ENCODE measurements at regions not wholly inside any gene's neighbourhood (a gene's known extent, or its start where the extent isn't known, plus 50 kb on each side); places are given as distances from the start of the nearest gene placed in this dataset.
"Not testable (repeated sequence)": the region's sequence is repeated elsewhere in the genome, so short reads cannot be mapped to it uniquely, and the experiment has no call there.

DNA sequence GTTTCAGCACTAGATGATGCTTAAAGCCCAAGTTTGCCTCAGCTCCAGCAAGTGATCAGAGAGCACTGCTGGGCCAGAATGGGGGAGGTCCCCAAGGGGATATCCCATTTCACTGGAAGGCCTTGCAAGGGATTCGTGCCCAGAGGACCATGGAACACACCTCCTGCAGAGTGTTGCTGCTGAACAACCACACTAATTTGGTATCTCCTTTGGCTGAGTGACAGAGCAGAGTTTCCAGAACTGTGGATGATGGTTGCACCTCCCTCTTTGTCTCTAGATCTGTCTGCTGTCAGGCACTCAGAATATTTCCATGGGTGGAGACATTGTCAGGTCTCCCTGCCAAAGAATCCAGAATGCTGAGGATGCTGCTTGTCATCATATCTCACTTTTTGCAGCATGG, 484.8 kb upstream of the NETO1 start:
- no peak for DNase-seq (ENCODE audit: low read depth in 2 of 3, low spot score in 1 of 3)

DNA sequence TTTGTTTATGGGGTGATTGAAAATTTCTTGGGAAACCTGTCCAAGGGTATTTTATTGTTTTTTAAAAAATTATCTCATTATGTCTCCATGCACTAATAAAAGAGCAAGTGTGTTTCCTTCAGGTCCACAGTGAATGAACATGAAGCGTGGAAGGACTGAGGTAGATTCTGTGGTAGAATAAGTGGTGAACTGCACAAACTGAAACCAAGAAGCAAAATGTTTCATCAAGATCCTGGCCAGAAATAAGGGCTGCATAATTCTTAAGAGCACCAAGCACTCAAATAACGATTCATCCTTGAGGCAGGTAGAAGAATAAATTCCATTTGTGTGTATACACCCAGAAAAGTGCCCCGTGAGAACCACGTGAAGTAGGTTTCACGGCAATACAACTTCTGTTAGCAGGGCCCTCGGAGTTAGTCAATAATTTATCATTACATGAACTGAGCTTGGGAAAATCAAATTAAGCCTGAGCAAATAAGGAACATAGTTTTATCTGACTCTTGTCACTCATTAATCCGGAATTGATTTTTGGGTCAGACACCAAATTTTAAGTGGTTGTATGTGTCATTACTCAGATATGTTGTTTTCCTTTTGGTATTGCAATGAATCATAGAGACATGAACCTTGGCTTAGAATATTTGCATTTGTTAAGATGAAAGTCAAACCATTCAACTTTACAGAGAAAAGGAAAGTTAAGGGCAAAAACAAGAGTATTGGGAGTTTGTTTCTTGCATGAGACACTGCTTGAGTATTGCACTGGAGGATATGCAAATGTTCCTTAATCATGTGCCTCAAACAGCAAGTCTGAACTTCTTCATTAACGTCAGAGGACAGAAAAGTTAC, 472.6 kb upstream of the NETO1 start:
- no peak for DNase-seq (ENCODE audit: low read depth in 2 of 3, low spot score in 1 of 3)

DNA sequence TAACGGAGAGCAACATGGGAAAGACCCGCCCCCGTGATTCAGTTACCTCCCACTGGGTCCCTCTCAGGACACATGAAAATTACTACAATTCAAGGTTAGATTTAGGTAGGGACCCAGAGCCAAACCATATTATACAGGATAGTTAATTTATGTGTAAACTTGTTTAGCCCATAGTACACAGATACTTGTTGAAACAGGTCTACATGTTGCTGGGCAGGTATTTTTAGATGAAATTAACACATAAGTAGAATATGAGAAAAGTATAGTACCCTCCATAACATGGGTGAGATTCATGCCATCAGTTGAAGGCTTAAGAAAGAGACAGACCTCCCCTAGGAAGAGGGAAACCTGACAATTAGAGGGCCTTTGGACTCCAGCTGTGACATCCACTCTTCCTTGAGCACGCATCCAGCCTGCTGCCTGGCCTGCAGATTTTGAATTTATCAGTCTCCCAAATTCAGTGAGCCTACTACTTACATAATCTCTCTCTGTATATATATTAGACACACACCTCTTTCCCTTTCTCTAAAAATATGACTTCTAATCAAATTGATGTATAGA, 463.5 kb upstream of the NETO1 start:
- DNase-seq (ENCODE audit: low read depth in 2 of 3, low spot score in 1 of 3): no peak

DNA sequence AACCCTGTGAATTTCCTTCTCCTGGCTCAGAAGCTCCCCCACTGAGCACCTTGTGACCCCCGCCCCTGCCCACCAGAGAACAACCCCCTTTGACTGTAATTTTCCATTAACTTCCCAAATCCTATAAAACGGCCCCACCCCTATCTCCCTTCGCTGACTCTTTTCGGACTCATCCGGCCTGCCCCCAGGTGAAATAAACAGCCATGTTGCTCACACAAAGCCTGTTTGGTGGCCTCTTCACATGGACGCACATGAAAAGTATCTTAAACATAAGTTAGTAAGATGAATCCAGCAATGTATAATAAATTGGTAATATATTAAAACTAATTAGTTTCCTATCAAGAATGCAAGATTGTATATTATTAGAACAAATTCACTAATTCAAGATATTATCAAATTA, 462.3 kb upstream of the NETO1 start:
- not testable (repeated sequence) for DNase-seq (ENCODE audit: low read depth in 2 of 3, low spot score in 1 of 3)

DNA sequence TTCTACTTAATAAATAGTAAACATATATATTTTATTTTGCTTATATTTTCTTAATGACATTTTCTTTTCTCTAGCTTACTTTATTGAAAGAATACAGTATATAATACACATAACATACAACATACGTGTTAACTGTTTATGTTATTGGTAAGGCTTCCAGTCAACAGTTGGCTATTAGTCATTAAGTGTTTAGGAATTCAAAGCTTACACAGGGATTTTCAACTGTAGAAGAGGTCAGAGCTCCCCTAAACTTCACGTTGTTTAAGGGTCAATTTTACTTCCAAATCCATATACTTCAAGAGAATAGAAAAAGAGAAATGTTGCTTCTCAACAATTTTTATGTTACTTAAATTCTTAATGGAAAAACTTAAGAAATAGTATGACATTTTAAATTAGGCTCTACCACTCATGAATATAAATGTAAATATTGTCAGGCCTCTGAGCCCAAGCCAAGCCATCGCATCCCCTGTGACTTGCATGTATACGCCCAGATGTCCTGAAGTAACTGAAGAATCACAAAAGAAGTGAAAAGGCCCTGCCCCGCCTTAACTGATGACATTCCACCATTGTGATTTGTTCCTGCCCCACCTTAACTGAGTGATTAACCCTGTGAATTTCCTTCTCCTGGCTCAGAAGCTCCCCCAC, 456.5 kb upstream of the NETO1 start:
- not testable (repeated sequence) for DNase-seq (ENCODE audit: low read depth in 2 of 3, low spot score in 1 of 3)

DNA sequence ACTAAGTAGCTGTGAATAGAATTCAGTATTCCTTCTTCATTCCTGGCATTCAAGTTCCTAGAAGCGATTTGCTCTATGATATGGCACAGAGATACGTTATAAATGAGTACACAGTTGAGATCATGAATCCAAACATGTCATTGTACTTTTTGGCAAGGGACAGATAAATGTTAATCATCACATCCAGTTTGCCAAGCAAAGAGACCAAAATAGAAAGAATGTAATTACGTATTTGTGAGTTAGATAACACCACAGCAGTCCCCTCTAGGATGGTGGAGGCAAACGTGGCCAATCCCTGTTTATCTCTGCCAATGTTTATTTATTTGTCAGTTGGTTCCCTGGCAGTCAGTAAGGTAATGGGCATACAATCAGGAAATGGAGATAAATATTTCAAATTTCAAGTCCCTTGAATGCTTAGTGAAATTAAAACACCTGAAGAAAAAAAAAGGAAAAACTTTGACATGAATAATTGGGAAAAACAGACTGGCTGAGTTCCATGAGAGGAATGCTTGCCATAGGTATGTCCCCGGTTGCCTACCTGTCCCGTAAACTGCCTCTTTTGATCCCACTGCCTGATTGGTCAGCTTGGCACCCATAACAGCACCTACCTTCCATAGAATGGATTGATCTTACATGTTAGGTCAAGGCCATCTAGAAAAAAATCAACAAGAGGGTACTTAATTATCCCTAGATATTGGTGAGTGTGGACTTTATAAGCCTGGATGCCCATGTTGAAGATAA, 451.1 kb upstream of the NETO1 start:
- no peak for DNase-seq (ENCODE audit: low read depth in 2 of 3, low spot score in 1 of 3)

DNA sequence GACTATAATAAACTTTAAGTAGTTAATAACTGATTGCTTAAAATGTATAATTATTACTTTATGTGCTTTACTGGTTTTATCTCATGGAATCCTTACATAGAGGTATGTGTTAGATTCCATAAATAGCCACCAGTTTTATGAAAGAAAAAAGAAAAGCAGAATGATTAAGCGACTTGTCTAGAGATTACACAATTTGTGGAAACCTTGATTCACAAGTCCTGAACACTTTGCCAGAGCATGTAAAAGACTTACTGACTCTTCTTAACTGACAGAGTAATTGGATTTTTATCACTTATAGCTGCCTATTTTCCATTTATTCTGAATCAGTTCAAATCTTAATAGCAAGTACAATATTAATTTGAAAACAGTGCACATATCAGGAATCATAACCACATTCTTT, 448.7 kb upstream of the NETO1 start:
- DNase-seq (ENCODE audit: low read depth in 2 of 3, low spot score in 1 of 3): no peak

DNA sequence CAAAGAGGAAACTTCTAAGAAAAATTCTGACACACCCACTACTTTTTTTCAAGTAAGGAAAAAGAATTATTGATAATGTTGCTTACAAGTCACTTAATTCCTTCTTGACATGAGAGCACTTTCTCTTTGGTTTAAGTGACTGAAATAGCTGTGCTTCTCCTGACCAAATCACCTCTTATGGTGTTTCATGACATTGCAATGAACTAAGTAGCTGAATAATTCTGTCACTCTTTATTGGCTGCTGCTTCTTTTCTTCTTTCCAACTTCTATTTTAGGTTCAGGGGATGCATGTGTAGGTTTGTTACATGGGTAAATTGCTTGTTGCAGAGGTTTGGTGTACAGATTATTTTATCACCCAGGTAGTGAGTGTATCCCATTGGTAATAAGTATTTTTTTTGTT, 447.6 kb upstream of the NETO1 start:
- no peak for DNase-seq (ENCODE audit: low read depth in 2 of 3, low spot score in 1 of 3)

DNA sequence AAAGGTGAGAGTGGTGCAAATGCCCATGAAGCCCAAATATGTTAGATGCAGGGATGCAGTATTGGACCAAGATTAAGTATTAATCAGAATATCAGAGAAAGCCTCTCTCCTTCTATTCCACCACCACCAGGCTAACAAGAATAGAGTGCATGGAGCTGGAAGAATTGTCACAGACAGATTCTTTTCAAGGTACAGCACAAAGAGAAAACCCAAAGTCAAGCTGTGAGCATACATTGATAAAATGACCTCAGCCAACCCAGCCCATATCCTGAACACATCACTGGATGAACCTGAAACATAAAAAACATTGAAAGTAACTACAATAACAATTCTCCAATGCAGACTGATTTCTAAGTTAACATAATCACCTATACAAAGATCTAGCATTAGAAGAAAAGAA, 445.7 kb upstream of the NETO1 start:
- DNase-seq (ENCODE audit: low read depth in 2 of 3, low spot score in 1 of 3): no peak

DNA sequence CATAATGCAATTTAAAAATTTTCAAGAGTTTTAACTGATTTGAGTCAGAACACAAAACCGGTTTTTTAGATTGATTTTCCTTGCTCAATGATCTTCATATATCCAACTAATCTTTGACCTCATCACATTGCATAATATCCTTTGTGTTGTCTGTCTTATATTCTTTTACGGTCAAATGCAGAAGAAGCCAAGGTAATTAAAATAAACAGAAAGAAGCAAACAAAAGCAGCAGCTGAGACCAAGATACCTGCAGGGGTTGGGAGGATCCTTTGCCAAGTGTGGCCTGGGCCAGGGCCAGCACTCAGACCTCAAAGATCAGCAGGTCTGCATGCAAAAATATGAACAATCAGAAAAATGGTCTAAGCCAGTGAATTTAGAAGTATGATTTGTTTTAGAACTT, 428.9 kb upstream of the NETO1 start:
- no peak for DNase-seq (ENCODE audit: low read depth in 2 of 3, low spot score in 1 of 3)

DNA sequence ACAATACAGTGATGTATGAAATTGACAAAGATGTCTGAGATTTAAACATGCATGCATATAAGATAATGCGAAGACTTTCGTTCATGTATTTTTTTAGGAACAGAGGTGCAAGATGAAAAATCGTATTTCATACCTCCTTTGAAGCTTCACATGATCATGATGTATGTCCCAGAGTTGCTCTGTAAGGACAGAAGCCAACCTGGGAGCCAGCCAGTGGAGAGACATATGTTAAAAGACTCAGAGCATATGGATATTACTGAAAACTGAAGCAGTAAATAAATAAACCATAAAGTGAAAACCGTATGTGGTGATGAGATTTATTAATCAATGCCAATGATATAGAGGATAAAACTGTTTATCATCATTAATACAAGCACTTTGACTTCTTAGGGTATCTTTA, 424.4 kb upstream of the NETO1 start:
- DNase-seq (ENCODE audit: low read depth in 2 of 3, low spot score in 1 of 3): no peak

DNA sequence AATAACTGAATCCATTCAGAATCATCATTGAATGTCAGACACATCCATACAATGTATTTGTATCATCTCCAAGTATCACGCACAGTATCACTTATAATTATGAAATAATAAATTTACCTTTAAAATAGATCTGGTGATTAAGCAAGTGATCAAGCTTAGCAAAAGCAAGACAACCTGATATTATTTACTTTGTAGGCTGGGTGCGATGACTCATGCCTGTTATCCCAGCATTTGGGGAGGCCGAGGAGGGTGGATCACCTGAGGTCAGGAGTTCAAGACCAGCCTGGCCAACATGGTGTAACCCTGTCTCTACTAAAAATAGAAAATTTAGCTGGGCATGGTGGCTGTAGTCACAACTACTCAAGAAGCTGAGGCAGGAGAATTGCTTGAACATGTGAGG, 421.0 kb upstream of the NETO1 start:
- no peak for DNase-seq (ENCODE audit: low read depth in 2 of 3, low spot score in 1 of 3)

DNA sequence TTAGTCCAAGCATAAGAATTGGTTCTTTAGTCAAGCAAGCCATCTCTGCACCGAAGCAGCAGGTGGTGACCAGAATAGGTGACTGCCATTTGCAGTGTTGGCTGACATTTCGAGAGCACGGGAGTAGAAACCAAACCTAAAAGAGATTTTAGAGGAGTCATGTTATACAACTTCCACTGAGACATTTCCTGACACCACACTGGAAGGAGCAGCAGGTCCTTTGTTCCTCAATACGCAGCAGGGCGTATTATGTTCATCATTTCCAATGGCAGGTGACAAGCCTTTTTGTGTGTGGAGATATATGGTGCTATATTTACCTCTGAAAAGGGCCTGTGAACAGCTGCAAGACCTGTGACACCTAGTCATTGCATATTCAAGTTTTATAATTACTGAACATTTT, 418.8 kb upstream of the NETO1 start:
- DNase-seq (ENCODE audit: low read depth in 2 of 3, low spot score in 1 of 3): no peak

DNA sequence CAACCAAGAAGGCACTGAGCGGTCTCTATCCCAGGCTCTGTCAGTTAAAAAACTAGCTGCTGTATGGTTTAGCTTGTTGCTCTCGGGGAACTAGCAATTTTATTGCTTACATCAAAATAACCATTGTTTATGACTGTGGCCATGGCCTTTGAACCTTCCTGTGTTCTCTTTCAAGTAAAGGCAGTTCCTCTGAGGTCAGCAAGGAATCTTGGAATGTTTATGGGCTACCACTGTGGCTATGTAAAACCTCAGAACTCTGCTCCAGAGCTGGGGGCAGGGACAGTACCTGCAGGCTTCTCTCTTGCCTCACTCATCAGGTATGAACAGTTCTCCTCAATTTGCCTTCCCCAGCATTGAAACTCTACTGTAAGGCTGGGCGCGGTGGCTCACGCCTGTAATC, 416.0 kb upstream of the NETO1 start:
- no peak for DNase-seq (ENCODE audit: low read depth in 2 of 3, low spot score in 1 of 3)

DNA sequence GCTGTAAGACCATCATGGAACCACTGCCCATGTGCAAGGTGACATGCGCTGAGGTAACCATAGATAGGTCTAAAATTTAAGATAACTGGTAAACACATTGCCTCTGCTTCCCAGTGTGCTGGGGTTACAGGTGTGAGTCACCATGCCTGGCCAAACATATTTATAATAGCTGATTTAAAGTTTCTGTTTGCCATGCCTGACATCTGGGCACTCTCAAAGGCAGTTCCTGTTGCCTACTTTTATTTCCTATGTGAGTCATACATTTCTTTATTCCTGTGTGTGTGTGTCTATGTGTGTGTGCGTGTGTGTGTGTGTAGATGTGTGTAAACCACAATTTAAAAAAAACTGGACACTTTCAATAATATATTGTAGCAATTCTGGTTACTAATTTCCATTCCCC, 415.2 kb upstream of the NETO1 start:
- DNase-seq (ENCODE audit: low read depth in 2 of 3, low spot score in 1 of 3): no peak

DNA sequence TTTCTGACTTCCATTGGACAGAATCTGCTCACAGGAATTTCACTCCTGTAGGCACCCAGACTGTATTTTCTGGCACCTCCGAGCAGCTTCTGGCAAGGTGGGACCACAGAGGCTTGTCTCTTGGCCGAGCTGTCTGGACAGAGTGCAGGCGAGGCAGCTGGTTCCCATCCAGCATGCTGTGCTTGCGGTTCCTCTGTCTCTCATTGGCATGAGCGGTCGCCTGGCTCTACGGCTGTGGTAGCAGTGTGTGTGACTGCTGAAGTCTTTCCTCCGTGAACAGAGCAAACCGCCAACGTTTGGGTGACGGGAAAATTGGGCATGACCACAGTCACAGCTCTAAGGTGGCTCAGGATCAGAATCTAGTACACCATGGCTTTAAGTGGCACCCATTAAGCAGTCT, 411.7 kb upstream of the NETO1 start:
- DNase-seq (ENCODE audit: low read depth in 2 of 3, low spot score in 1 of 3): no peak

DNA sequence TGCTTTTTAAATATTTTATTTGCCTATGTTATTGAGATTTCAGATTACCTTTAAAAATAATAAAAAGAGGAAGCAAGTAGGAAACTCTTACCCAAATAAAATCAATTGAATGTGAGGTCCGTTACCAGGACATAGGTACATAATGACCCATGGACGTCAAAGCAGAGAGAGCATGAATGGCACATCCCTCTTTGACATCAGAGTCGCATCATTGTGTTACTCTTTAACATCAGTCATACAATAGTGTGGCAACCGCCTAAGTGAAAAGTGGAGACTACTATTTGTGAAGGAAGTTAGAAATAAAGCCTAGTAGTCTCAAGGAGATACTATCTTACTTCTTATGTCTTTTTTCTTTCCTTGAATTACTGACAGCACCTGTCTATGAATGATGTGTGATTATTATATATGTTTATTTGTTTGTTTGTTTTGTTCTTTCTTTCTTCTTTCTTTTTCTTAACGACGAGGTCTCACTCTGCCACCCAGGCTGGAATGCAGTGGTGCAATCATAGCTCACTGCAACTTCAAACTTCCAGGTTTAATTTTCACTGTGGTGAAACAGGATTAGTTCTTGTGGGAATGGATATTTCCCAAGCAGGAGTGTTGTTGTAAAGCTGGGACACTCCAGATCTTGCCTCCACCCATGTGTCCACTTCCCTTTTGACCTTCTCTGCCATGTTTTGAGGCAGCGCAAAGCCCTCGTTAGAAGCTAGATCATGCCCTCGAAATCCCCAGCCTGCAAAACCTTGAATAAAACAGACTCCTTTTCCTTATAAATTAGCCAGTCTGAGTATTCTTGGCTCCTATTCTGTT, 407.2 kb upstream of the NETO1 start:
- DNase-seq (ENCODE audit: low read depth in 2 of 3, low spot score in 1 of 3): no peak

DNA sequence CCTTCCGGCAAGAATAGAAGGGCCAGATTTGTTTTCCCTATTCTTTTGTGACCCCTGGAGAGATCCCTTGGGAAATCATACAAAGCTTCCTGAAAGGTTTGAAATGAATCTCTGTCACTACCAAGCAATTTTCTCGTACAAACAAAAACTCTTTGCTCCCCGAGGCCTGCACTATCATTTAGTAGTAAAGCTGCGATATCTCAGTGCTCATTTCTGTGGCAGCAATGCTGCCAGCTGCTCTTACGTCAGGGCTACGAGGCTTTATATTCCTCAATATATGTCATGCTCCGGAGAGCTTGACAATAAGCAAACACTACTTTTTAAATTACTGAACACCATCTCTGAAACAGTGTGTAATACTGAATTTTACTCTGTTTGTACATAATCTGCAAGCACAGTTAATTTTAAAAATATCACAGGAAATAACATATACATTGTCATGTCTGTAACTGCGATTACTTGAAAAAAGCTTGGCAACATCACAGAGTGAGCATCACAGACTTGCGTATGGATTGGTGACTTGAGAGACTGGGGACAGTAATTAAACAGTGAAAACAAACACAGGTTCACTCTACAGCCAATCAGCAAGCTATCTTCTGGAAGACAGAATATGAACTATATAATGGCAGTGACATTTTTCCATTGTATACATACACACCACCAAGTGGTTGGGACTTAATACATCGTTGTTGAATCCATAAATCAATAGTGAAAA, 403.3 kb upstream of the NETO1 start:
- no peak for DNase-seq (ENCODE audit: low read depth in 2 of 3, low spot score in 1 of 3)

DNA sequence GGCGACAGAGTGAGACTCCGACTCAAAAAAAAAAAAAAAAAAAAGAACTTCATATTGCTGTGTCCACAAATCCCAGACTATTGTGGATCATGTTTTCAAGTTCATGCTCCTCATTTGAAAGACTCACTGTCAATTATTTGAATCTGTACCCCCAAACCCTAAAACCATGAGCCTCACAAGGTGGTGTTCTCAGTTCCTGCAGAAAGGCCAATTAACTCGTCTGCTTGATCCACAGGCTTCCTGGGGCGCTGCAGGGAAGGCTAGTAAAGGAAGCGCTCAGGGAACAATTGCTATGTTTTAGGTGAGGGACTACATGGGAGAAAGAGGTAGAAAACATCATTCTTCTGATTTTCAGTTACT, 396.8 kb upstream of the NETO1 start:
- DNase-seq (ENCODE audit: low read depth in 2 of 3, low spot score in 1 of 3): no peak

DNA sequence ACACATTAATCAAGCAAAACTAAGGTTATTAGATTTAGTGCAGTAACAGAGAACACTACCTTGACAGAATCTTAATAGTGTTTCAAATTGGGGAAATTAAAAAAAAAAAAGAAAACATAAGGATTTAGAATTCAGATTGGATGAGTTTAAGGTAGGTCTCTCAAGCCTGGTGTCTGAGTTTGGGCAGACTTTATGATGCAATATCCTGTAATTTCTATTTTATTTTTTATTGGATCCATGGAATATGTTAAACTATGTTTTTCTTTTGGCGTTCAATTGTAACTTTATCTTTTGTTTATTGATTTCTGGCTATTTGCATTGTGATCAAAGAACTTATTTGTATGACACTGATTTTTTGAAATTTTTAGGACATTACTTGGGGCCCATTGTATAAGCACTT, 394.1 kb upstream of the NETO1 start:
- DNase-seq (ENCODE audit: low read depth in 2 of 3, low spot score in 1 of 3): no peak

DNA sequence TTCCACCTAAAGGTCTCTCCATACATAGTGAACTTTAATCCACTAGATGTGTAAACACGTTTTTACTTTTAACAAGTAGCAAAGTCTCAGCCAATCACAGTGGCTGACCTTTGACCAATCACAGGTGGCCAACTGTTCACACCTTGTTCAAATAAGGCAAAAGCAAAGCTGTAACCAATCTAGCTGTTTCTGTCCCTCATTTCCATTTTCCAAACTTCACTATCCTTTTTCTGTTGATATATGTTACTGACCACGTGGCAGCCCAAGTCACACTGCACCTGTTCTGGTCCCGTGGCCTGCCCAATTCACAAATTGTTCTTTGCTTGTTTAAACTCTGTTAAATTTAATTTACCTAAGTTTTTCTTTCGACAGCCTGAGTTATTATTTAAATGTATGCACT, 393.5 kb upstream of the NETO1 start:
- no peak for DNase-seq (ENCODE audit: low read depth in 2 of 3, low spot score in 1 of 3)
